ENCODE measurements at regions not wholly inside any gene's neighbourhood (a gene's known extent, or its start where the extent isn't known, plus 50 kb on each side); places are given as distances from the start of the nearest gene placed in this dataset.

- Histone ChIP-seq H3K9ac (ENCODE audit: low read length) (no peak overlapping the region), H3K4me1 (ENCODE audit: insufficient read depth, low read length, severe bottlenecking) (no peaks in the 10 kb centered on the region), H3K9me3 (ENCODE audit: low read length) (no peaks in the 10 kb centered on the region), H3F3A (ENCODE audit: insufficient read depth, low read length) (no peaks in the 10 kb centered on the region), H3K4me3 (ENCODE audit: low read depth, low read length, poor library complexity, severe bottlenecking) (no peak overlapping the region), H3K4me2 (ENCODE audit: low read length) (no peak overlapping the region), H3K27me3 (ENCODE audit: insufficient read depth, low read length) (no peaks in the 10 kb centered on the region), H4K20me1 (ENCODE audit: insufficient read depth, low read length) (no peaks in the 10 kb centered on the region), H3K27ac (ENCODE audit: low read depth, low read length, poor library complexity, severe bottlenecking) (no peak overlapping the region), H2AFZ (ENCODE audit: low read length) (no peak overlapping the region), H3K36me3 (ENCODE audit: insufficient read depth, low read length) (no peaks in the 10 kb centered on the region), H3K9me2 (ENCODE audit: low read depth, low read length) (no peaks in the 10 kb centered on the region), H3K79me2 (ENCODE audit: insufficient read depth, low read length) (no peaks in the 10 kb centered on the region)
- no peak for TF ChIP-seq EZH2 (IDR thresholded peaks at IDR 0.05; ENCODE audit: borderline replicate concordance, low read length)
- no peak for TF ChIP-seq CTCF (IDR thresholded peaks at IDR 0.05; ENCODE audit: low read length)
Measured at GRCh38 chr4:79652738-79653137, 244.7 kb upstream of the GK2 start.

- Histone ChIP-seq H3K27me3 (ENCODE audit: insufficient read depth, low read length) (no peaks in the 10 kb centered on the region), H3K9me2 (ENCODE audit: low read depth, low read length) (no peaks in the 10 kb centered on the region), H3K4me1 (ENCODE audit: insufficient read depth, low read length, severe bottlenecking) (no peaks in the 10 kb centered on the region), H3K9ac (ENCODE audit: low read length) (no peak overlapping the region), H3K79me2 (ENCODE audit: insufficient read depth, low read length) (no peaks in the 10 kb centered on the region), H3F3A (ENCODE audit: insufficient read depth, low read length) (no peaks in the 10 kb centered on the region), H2AFZ (ENCODE audit: low read length) (no peak overlapping the region), H3K4me3 (ENCODE audit: low read depth, low read length, poor library complexity, severe bottlenecking) (no peak overlapping the region), H3K4me2 (ENCODE audit: low read length) (no peak overlapping the region), H3K9me3 (ENCODE audit: low read length) (no peaks in the 10 kb centered on the region), H3K36me3 (ENCODE audit: insufficient read depth, low read length) (no peaks in the 10 kb centered on the region), H4K20me1 (ENCODE audit: insufficient read depth, low read length) (no peaks in the 10 kb centered on the region), H3K27ac (ENCODE audit: low read depth, low read length, poor library complexity, severe bottlenecking) (no peak overlapping the region)
- TF ChIP-seq CTCF (IDR thresholded peaks at IDR 0.05; ENCODE audit: low read length) (no peak), EZH2 (IDR thresholded peaks at IDR 0.05; ENCODE audit: borderline replicate concordance, low read length) (no peak)
Measured at GRCh38 chr4:79652232-79652631, 244.2 kb upstream of the GK2 start.

GRCh38 chr4:79651456-79651855, 243.4 kb upstream of the GK2 start:
- Histone ChIP-seq H3F3A (ENCODE audit: insufficient read depth, low read length) (no peaks in the 10 kb centered on the region), H3K27ac (ENCODE audit: low read depth, low read length, poor library complexity, severe bottlenecking) (no peak overlapping the region), H2AFZ (ENCODE audit: low read length) (no peak overlapping the region)

More at GRCh38 chr4:79651456-79651855, 243.4 kb upstream of the GK2 start:
- Histone ChIP-seq H3K4me1 (ENCODE audit: insufficient read depth, low read length, severe bottlenecking) (no peaks in the 10 kb centered on the region), H3K9me2 (ENCODE audit: low read depth, low read length) (no peaks in the 10 kb centered on the region), H3K4me3 (ENCODE audit: low read depth, low read length, poor library complexity, severe bottlenecking) (no peak overlapping the region), H3K27me3 (ENCODE audit: insufficient read depth, low read length) (no peaks in the 10 kb centered on the region), H3K36me3 (ENCODE audit: insufficient read depth, low read length) (no peaks in the 10 kb centered on the region), H3K79me2 (ENCODE audit: insufficient read depth, low read length) (no peaks in the 10 kb centered on the region), H3K4me2 (ENCODE audit: low read length) (no peak overlapping the region), H3K9ac (ENCODE audit: low read length) (no peak overlapping the region), H3K9me3 (ENCODE audit: low read length) (no peaks in the 10 kb centered on the region), H4K20me1 (ENCODE audit: insufficient read depth, low read length) (no peaks in the 10 kb centered on the region)
- TF ChIP-seq EZH2 (IDR thresholded peaks at IDR 0.05; ENCODE audit: borderline replicate concordance, low read length) (no peak), CTCF (IDR thresholded peaks at IDR 0.05; ENCODE audit: low read length) (no peak)
